CD4-positive, alpha-beta T cell (primary cell): ENCODE measurements at regions not wholly inside any gene's neighbourhood (a gene's known extent, or its start where the extent isn't known, plus 50 kb on each side); places are given as distances from the start of the nearest gene placed in this dataset.

Source experiments
- ATAC-seq: fragments of 200-7000 bp; cut with Tn5 transposase; one replicate; pipeline ENCODE4 v1.10.0; 2022; ENCODE audit warnings: mild to moderate bottlenecking; ENCODE audit not compliant: poor library complexity
- CTCF ChIA-PET: fragments of 350-600 bp; sonication (Branson Sonifier 250); formaldehyde crosslinking; loops from one replicate; lab custom pipeline; 2021; ENCODE audit warnings: antibody characterized with exemption, inconsistent platforms; lab: Charles Lee
- POLR2A ChIA-PET: fragments of 350-600 bp; sonication (Branson Sonifier 250); formaldehyde crosslinking; loops from one replicate; lab custom pipeline; 2021; ENCODE audit warnings: antibody characterized with exemption, inconsistent platforms; lab: Charles Lee
- DNase-seq, 14 experiments: peaks; one replicate each; pipeline ENCODE4 v3.0.0-alpha.2; 2013 to 2020; ENCODE audit warnings: mixed read lengths in 2 of 14
- H3K27ac ChIP-seq, 2 donors: one replicate each; pipeline versions ENCODE4 v1.5.1 to v1.7.0; 2013; ENCODE audit warnings: low read length in 2 of 2, low read depth in 1 of 2, mild to moderate bottlenecking in 1 of 2
- H3K27me3 ChIP-seq, 2 experiments: 1 replicate in 1 of 2; 2 replicates in 1 of 2; pipeline versions ENCODE4 v1.6.1 to v1.7.0; 2013; ENCODE audit warnings: low read length in 2 of 2, control low read depth in 1 of 2, mild to moderate bottlenecking in 1 of 2, moderate library complexity in 1 of 2; ENCODE audit not compliant: insufficient read depth in 2 of 2, control insufficient read depth in 1 of 2
- H3K36me3 ChIP-seq: one replicate; pipeline ENCODE4 v1.6.1; 2013; ENCODE audit warnings: low read length, control low read depth; ENCODE audit not compliant: insufficient read depth
- H3K4me1 ChIP-seq: one replicate; pipeline ENCODE4 v1.6.1; 2013; ENCODE audit warnings: low read length, control low read depth; ENCODE audit not compliant: insufficient read depth
- H3K4me3 ChIP-seq: one replicate; pipeline ENCODE4 v1.5.1; 2013; ENCODE audit warnings: mild to moderate bottlenecking, low read length, moderate library complexity
- H3K9me3 ChIP-seq, 2 experiments: 1 replicate in 1 of 2; 2 replicates in 1 of 2; pipeline versions ENCODE4 v1.6.1 to v1.7.0; 2013; ENCODE audit warnings: low read length in 2 of 2, mild to moderate bottlenecking in 2 of 2, control low read depth in 1 of 2, moderate library complexity in 1 of 2; ENCODE audit not compliant: control insufficient read depth in 1 of 2, insufficient read depth in 1 of 2
- H3K27ac Mint-ChIP-seq: one replicate; pipeline ENCODE4 v1.8.0; 2020; ENCODE audit warnings: mixed read lengths
- H3K27me3 Mint-ChIP-seq: one replicate; pipeline ENCODE4 v1.8.0; 2021; ENCODE audit warnings: mixed read lengths
- H3K36me3 Mint-ChIP-seq: one replicate; pipeline ENCODE4 v1.8.0; 2021; ENCODE audit warnings: low read depth, mixed read lengths
- H3K4me1 Mint-ChIP-seq: one replicate; pipeline ENCODE4 v1.8.0; 2021; ENCODE audit warnings: low read depth, mixed read lengths
- H3K4me3 Mint-ChIP-seq: one replicate; pipeline ENCODE4 v1.8.0; 2020; ENCODE audit warnings: mild to moderate bottlenecking, mixed read lengths
- H3K9me3 Mint-ChIP-seq: one replicate; pipeline ENCODE4 v1.8.0; 2020; ENCODE audit warnings: mixed read lengths
- CTCF ChIP-seq: fragments of 200-600 bp; IDR thresholded peaks from one replicate; pipeline ENCODE4 v1.8.0; 2022; ENCODE audit warnings: antibody characterized with exemption, mild to moderate bottlenecking
- intact Hi-C, 2 experiments: fragments of 100-400 bp; cut with DNase I in 1 of 2; cut with micrococcal nuclease in 1 of 2; formaldehyde crosslinking; loops; one replicate each; pipeline versions ENCODE4 v1.15.1 to v1.9.0; 2023 to 2025; cut with DNase I, micrococcal nuclease

GRCh38 chr11:70761094-70761907 lies 363.0 kb downstream of the CTTN start:
- POLR2A ChIA-PET = no interaction called here
- Mint-ChIP-seq H3K9me3 (no peaks in the 10 kb centered on the region), H3K4me1 (no peaks in the 10 kb centered on the region), H3K4me3 (no peak overlapping the region), H3K27me3 (peaks cover 7% of the 10 kb centered on the region), H3K27ac (no peak overlapping the region), H3K36me3 (no peaks in the 10 kb centered on the region)
- H3K4me1 ChIP-seq = no peaks in the 10 kb centered on the region
- no peak overlapping the region for H3K4me3 ChIP-seq
- H3K9me3 ChIP-seq = peaks cover 5 to 44% of the 10 kb centered on the region in 2 experiments
- no peak for DNase-seq
- CTCF ChIA-PET = no interaction called here
- intact Hi-C loops = no loop called here
- H3K27ac ChIP-seq = no peak overlapping the region
- TF ChIP-seq CTCF = no peak
- H3K36me3 ChIP-seq = no peaks in the 10 kb centered on the region
- ATAC-seq = no peak
- H3K27me3 ChIP-seq = peaks cover 2 to 6% of the 10 kb centered on the region in 2 experiments

DNA sequence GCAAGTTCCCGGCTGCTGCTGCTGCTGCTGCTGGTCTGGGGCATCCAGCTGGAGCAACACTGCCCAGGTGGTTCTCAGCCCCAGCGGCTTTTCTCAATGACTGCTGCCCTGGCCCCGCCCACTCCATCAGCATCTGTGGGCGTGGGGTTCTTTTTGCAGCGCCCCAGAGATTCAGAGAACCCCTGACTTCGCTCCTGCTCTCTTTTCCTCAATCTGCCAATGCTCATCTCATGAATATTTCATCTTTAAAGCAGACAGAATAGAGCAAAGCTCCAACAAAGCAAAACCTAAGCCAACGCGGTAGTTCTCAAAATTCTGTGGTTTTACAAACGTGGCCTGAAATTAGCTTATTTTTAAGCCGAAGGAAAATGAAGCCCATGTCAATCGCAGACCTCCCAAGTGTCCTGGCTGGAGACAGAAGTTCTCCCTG lies 363.6 kb downstream of the CTTN start:
- ChIA-PET POLR2A (no interaction called here), CTCF (no interaction called here)
- no peak overlapping the region for H3K4me3 Mint-ChIP-seq
- intact Hi-C loops = no loop called here
- DNase-seq = no peak
- Histone ChIP-seq H3K27me3 (peaks cover 2 to 3% of the 10 kb centered on the region in 2 experiments), H3K36me3 (no peaks in the 10 kb centered on the region), H3K27ac (no peak overlapping the region), H3K9me3 (peaks cover 5 to 44% of the 10 kb centered on the region in 2 experiments), H3K4me3 (no peak overlapping the region), H3K4me1 (no peaks in the 10 kb centered on the region)
- ATAC-seq = no peak
- no peaks in the 10 kb centered on the region for H3K4me1 Mint-ChIP-seq
- peaks cover under 1% of the 10 kb centered on the region for H3K27me3 Mint-ChIP-seq
- no peaks in the 10 kb centered on the region for H3K9me3 Mint-ChIP-seq
- TF ChIP-seq CTCF = no peak
- H3K27ac Mint-ChIP-seq = no peak overlapping the region
- no peaks in the 10 kb centered on the region for H3K36me3 Mint-ChIP-seq

GRCh38 chr11:70762810-70763209 lies 364.5 kb downstream of the CTTN start:
- Mint-ChIP-seq H3K27me3 (peaks cover 5% of the 10 kb centered on the region), H3K27ac (no peak overlapping the region), H3K4me3 (no peak overlapping the region), H3K36me3 (no peaks in the 10 kb centered on the region), H3K4me1 (no peaks in the 10 kb centered on the region), H3K9me3 (no peaks in the 10 kb centered on the region)
- intact Hi-C loops = no loop called here
- H3K9me3 ChIP-seq = peaks cover 5 to 44% of the 10 kb centered on the region in 2 experiments
- H3K27me3 ChIP-seq = peaks cover 0 to 2% of the 10 kb centered on the region in 2 experiments
- DNase-seq (no peak), ATAC-seq (no peak)
- no peak for TF ChIP-seq CTCF
- no peak overlapping the region for H3K4me3 ChIP-seq
- ChIA-PET POLR2A (no interaction called here), CTCF (no interaction called here)
- H3K36me3 ChIP-seq = no peaks in the 10 kb centered on the region
- no peaks in the 10 kb centered on the region for H3K4me1 ChIP-seq
- H3K27ac ChIP-seq = no peak overlapping the region
